T-helper 2 cell treated with Interferon-gamma antibody and Interleukin-4, amounts not matched to agents 5 μg/mL and 100 μg/mL, for 36 hours (primary cell): ENCODE measurements at regions not wholly inside any gene's neighbourhood (a gene's known extent, or its start where the extent isn't known, plus 50 kb on each side); places are given as distances from the start of the nearest gene placed in this dataset.

ENCODE experiments used
- DNase-seq: peaks from one replicate; pipeline ENCODE4 v3.0.0; 2021; ENCODE audit warnings: low spot score
- H3K27ac Mint-ChIP-seq: one replicate; pipeline ENCODE4 v1.8.0; 2021; ENCODE audit warnings: mild to moderate bottlenecking, mixed read lengths
- H3K27me3 Mint-ChIP-seq: one replicate; pipeline ENCODE4 v1.8.0; 2021; ENCODE audit warnings: low read depth, mixed read lengths
- H3K36me3 Mint-ChIP-seq: one replicate; pipeline ENCODE4 v1.8.0; 2021; ENCODE audit warnings: low read depth, mixed read lengths
- H3K4me1 Mint-ChIP-seq: one replicate; pipeline ENCODE4 v1.8.0; 2021; ENCODE audit warnings: low read depth, mixed read lengths
- H3K4me3 Mint-ChIP-seq: one replicate; pipeline ENCODE4 v1.8.0; 2022; ENCODE audit warnings: mild to moderate bottlenecking, moderate library complexity, mixed read lengths
- H3K9me3 Mint-ChIP-seq: one replicate; pipeline ENCODE4 v1.8.0; 2021; ENCODE audit warnings: mixed read lengths

- H3K9me3 Mint-ChIP-seq, result no peaks in the 10 kb centered on the region
- DNase-seq, result no peak
- H3K4me1 Mint-ChIP-seq, result no peaks in the 10 kb centered on the region
- no peak overlapping the region for H3K27ac Mint-ChIP-seq
- no peak overlapping the region for H3K4me3 Mint-ChIP-seq
- H3K36me3 Mint-ChIP-seq, result no peaks in the 10 kb centered on the region
- H3K27me3 Mint-ChIP-seq, result no peaks in the 10 kb centered on the region
Observed at GRCh38 chr21:26225046-26225445, 54.5 kb upstream of the APP start.

GRCh38 chr21:26224366-26224765, 53.8 kb upstream of the APP start:
- no peaks in the 10 kb centered on the region for H3K36me3 Mint-ChIP-seq
- no peak for DNase-seq
- no peaks in the 10 kb centered on the region for H3K4me1 Mint-ChIP-seq
- H3K9me3 Mint-ChIP-seq, result peaks cover 1% of the 10 kb centered on the region
- H3K4me3 Mint-ChIP-seq, result no peak overlapping the region
- no peaks in the 10 kb centered on the region for H3K27me3 Mint-ChIP-seq
- H3K27ac Mint-ChIP-seq, result no peak overlapping the region
